ENCODE measurements at regions not wholly inside any gene's neighbourhood (a gene's known extent, or its start where the extent isn't known, plus 50 kb on each side); places are given as distances from the start of the nearest gene placed in this dataset.
A peak's percentile ranks its signal among the peaks of the same experiment; 100 is the strongest.

DNA sequence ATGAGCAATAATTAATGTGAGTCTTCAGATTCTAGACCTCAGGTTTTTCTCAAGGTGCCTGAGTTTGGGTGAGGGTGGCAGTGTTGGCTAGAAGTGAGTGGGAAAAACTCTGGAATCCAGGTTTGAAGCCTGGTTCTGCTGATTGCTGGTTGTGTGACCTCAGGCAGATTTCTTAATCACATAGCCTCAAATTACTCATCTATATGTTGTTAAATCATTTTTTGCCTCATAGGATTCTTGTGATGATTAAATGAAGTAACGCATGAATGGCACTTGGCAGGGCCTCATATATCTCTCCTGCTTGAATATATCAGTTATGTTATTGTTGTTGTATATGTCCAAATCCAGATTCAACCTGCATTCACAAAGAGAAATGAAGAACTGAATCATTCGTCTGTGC, 60.5 kb downstream of the NR2F2 start:
- no peak for DNase-seq (ENCODE audit: low spot score)

DNA sequence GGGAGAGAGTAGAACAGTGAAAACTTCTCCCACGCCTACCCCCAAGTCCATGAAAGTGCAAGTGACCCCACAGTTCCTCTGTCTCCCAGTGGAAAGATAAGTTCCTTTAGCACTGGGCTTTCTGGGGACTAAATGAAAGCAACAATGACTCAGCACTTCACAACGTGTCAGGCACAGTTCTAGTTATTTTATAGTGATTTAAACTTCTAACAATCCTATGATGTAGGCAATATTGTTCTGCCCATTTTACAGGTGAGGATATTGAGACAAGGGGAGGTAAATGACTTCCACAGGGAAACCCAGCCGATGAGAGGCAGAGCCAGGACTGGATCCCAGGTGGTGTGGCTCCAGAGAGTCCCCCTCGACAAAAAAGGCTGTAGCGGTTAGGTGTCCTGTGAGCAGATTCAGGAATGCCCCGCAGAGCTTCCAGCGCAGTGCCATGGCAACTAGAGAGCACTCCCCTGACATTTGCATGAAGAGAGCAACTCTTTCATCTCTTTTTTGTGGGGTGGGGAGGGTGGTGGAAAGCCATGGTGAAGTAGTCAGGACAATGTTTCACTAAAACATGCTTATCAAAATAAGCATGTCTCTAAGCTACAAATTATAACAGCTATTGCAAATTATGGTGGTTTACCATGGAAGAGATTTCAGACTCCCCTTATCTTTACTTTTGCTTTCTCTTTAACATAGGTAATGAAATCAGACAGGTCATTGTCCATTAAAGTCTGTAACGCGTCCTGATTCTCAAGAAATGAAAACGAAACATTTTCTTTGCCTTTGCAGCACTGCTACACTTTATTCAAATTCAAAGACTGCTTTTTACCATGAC, 62.1 kb downstream of the NR2F2 start:
- peak; percentile 11 for DNase-seq (ENCODE audit: low spot score)

DNA sequence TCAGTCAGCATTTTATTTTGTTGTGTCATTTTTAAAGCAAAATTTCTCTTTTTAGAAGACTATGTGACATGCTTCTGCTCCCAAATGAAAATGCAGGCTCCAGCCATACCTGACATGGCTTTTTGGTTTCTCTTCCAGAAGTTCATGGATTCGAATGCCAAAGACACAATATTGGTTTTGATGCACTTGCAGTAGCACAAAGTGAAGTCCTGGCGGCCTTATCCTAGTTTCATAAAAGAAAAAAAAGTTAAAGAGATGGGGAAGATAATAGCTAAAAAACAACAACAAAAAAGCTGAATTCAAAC, 62.7 kb downstream of the NR2F2 start:
- no peak for DNase-seq (ENCODE audit: low spot score)

- DNase-seq (ENCODE audit: low spot score) = no peak
Observed at GRCh38 chr15:96395687-96396086, 65.2 kb downstream of the NR2F2 start.

- no peak for DNase-seq (ENCODE audit: low spot score)
Observed at GRCh38 chr15:96398776-96399175, 68.3 kb downstream of the NR2F2 start.

GRCh38 chr15:96402403-96402802, 71.9 kb downstream of the NR2F2 start:
- no peak for DNase-seq (ENCODE audit: low spot score)

DNA sequence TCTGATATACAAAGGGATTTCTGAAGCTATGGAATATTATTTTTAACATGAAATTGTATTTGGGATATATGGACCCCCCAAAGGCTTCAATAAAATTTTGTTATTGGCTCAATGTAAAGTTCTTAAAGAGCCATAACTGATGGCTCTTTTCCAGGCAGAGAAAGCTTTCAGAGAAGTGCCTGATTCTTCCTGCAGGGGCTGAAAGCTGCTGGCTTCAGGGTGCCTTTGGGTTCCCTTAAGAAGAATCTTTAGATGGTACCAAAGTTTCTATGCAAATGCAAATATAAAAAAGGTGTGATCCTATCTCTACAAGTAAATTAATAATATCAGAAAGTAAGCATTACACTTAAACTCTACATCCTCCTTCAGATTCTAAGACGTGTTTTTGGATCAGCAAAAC, 72.6 kb downstream of the NR2F2 start:
- DNase-seq (ENCODE audit: low spot score) = no peak

DNA sequence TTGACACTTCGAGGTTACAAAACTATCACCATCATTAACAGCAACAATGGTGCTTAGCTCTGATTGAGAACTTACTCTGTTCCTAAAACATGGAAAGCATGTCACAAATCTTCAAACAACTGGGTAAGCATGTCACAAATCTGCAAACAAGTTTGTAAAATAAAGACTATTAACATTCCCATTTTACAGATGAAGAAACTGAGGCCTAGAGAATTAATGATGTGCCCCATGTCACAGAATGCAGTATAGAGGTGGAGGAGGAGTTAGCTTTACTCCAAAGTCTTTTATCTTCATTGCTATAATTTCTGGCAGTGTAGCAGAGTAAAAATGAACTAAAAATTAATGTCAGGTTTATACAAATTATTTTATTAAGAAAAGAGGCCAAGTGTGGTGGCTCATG, 73.4 kb downstream of the NR2F2 start:
- no peak for DNase-seq (ENCODE audit: low spot score)

DNA sequence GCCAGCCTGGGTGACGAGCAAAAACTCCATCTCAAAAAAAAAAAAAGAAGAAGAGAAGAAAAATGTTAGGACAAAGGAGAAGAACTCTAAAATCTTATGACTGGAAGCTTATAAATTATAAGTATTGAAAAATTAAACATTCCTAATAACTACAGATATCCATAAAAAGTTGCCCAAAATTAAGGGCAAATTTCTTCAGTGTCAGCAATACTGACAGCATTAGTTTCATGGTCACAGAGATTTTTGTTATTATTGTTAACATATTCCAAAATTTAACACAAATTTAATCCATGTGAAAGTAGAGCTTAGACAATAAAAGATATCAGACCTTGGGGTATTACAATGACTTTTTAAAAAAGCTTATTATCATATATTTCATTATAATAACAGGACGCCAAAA, 74.1 kb downstream of the NR2F2 start:
- no peak for DNase-seq (ENCODE audit: low spot score)

- no peak for DNase-seq (ENCODE audit: low spot score)
Observed at GRCh38 chr15:96406291-96406690, 75.8 kb downstream of the NR2F2 start.

GRCh38 chr15:96406701-96407100, 76.2 kb downstream of the NR2F2 start:
- DNase-seq (ENCODE audit: low spot score) = no peak

GRCh38 chr15:96407482-96407881, 77.0 kb downstream of the NR2F2 start:
- no peak for DNase-seq (ENCODE audit: low spot score)

DNA sequence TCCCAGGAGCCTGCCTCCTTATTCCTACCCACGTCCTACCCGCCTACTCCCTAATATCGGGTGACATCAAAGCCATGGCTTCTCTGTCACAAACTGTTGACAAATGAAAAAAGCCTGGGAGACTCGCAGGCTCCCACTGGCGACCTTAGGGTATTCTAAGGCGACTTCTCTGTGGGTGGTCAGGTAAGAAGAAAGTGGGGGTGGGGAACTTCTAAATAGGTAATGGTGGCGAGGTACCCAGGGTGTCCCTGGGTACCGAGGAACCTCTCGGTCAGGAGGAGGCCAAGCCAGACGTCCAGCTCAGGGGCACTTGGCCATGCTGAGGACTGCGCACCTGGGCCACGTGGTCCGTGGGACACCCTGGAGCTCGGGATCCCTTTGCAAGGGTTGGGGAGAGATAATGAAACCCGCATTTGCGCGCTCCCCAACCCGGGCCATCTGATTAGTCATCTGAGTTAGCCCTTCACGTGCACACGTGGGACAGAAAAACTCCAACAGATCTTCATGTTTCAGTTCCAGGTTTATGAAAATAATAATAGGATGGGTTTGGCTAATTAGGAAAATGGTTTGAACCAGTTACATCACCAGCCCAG, 78.2 kb downstream of the NR2F2 start:
- DNase-seq (ENCODE audit: low spot score) = no peak

GRCh38 chr15:96409215-96410138, 79.0 kb downstream of the NR2F2 start:
- no peak for DNase-seq (ENCODE audit: low spot score)

GRCh38 chr15:96410175-96411055, 79.9 kb downstream of the NR2F2 start:
- no peak for DNase-seq (ENCODE audit: low spot score)

DNA sequence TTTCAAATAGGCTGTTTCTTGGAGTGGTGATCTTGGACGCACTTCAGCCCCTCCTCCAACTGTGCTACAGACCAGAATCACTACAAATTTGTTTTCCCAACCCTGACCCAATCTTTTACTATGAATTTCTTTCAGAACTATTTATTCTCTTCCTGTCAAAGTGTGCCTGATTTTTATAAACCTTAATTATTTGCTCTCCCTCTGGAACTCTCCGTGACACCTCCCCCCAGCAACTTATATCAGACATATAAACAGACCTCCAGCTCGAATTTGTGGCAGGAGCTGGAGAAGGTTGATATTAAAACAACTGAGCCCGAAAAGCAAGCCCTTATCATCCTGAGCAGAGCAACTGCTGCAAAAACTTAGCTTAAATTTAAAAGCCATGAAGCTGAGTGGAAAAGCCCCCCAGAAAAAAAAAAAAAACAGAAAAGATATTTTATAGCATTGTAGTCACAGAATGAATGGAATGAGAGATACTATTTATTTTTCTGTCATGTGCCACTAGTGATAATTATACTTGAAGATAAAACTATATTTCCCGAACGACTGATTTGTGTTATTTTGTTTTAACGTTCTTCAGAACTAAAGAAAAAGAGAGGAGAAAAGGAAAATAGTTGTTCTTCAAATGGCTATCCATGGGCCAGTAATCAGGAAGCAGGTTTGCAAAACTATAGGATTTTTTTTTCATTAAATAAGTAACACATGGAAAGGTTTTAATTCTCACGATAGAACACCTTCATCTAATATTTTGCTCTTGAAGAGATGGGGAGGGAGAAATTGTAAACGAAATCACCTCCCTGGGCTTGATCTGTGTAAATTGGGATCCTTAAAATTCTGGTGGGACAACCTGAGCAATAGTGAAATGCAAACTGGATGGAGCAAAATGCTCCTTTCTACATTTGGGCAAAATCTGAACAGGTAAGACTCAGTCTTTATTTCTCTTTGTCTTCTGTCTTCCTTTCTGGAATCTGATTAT, 80.8 kb downstream of the NR2F2 start:
- no peak for DNase-seq (ENCODE audit: low spot score)

- DNase-seq (ENCODE audit: low spot score) = no peak
Observed at GRCh38 chr15:96412045-96412905, 81.8 kb downstream of the NR2F2 start.

DNA sequence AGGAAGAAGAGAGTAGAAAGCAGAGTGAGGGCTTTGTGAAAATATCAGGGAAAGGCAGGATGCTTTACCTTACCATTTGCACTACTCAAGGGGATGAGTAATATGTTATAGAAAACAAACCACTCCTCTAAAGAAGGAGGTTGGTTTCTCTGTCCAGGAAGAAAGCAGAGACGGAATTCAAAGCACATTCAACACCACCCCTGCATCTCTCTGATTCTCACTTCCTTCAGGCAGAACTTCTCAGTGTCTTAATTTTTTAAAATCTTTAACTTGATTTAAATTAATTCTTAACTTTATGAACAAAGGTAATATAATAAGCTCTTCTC, 82.4 kb downstream of the NR2F2 start:
- no peak for DNase-seq (ENCODE audit: low spot score)

DNA sequence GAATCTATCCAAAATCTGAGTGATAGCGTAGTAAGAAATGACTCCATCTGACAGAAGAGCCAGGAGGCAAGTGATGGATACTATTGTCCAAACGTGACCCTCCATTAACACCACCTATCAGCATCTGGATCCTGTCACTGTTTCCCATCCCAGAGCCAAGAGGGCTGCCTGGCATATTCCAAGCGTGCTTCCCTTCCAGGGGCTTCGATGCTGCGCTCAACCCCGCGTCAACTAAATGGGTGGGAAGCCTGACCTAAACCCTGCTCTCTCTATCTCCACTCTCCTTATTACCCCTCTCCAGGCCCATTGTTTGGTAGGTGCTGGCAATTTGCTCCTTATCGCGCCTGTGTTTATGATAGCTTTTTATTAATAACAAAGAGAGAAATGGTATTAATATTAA, 83.2 kb downstream of the NR2F2 start:
- no peak for DNase-seq (ENCODE audit: low spot score)

- DNase-seq (ENCODE audit: low spot score) = no peak
Observed at GRCh38 chr15:96414875-96415274, 84.4 kb downstream of the NR2F2 start.

Measured in A172 (cell line).